SU-DHL-6 (cell line): ENCODE measurements at regions not wholly inside any gene's neighbourhood (a gene's known extent, or its start where the extent isn't known, plus 50 kb on each side); places are given as distances from the start of the nearest gene placed in this dataset.

Experiments used
- CTCF ChIP-seq: fragments of 200-600 bp; sonication (generic); IDR thresholded peaks from one replicate; pipeline ENCODE4 v1.5.1; 2017; ENCODE audit warnings: antibody characterized with exemption, mild to moderate bottlenecking, low read length, moderate library complexity; ENCODE audit not compliant: insufficient read depth, poor library complexity, severe bottlenecking
- EZH2phosphoT487 ChIP-seq: fragments of 200-600 bp; sonication (generic), shearing (Covaris generic); conservative IDR thresholded peaks from 2 replicates; pipeline ENCODE4 v1.6.1; 2018; ENCODE audit warnings: mild to moderate bottlenecking, antibody characterized with exemption, low read length, moderate library complexity, mixed read lengths

DNA sequence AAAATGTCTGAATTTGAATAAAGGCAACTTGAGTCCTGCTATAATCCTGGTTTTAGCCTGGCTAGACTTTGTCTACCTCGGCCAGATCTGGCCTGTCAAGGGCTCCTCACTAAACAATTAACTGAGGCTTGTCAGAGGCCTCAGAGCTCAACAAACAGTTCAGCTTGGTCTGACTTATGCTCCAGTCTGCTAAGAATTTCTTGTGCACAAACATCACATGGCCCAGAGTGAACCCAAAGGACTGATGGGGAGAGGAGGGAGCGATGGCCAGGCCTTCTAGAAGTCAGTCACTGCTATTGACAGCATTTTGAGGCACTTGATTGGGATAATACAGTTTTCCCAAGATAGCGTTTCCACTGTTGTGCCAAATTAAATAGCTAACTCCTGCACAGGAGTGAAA lies 555.1 kb upstream of the ID2 start:
- TF ChIP-seq CTCF = no peak
- no peak for TF ChIP-seq EZH2phosphoT487
